Stimulated activated CD4-positive, alpha-beta T cell treated with anti-CD3 and anti-CD28 coated beads, TNF-alpha, amount 100 ng/mL, for 1 hour (primary cell): ENCODE measurements at regions not wholly inside any gene's neighbourhood (a gene's known extent, or its start where the extent isn't known, plus 50 kb on each side); places are given as distances from the start of the nearest gene placed in this dataset.
"Not testable (repeated sequence)": the region's sequence is repeated elsewhere in the genome, so short reads cannot be mapped to it uniquely, and the experiment has no call there.

Experiments used
- DNase-seq, 3 donors: peaks; one replicate each; pipeline ENCODE4 v3.0.0-alpha.2; 2020; ENCODE audit warnings: low read depth in 3 of 3, low spot score in 1 of 3

GRCh38 chr21:6428498-6429092, 4092.8 kb upstream of the TPTE start:
- DNase-seq = not testable (repeated sequence)

GRCh38 chr21:6429924-6430323, 4091.5 kb upstream of the TPTE start:
- not testable (repeated sequence) for DNase-seq

- not testable (repeated sequence) for DNase-seq
These were observed 4088.2 kb upstream of the TPTE start for GRCh38 chr21:6433149-6433548.

- DNase-seq = not testable (repeated sequence)
These were observed 4085.2 kb upstream of the TPTE start for GRCh38 chr21:6436205-6436604.

GRCh38 chr21:6436971-6437833, 4084.2 kb upstream of the TPTE start:
- not testable (repeated sequence) for DNase-seq

- not testable (repeated sequence) for DNase-seq
These were observed 4083.6 kb upstream of the TPTE start for GRCh38 chr21:6437834-6438187.

- not testable (repeated sequence) for DNase-seq
These were observed 4082.3 kb upstream of the TPTE start for GRCh38 chr21:6439058-6439457.

GRCh38 chr21:6454648-6455340, 4066.6 kb upstream of the TPTE start:
- not testable (repeated sequence) for DNase-seq

- not testable (repeated sequence) for DNase-seq
These were observed 4065.2 kb upstream of the TPTE start for GRCh38 chr21:6456011-6456661.

- DNase-seq = not testable (repeated sequence)
These were observed 4061.6 kb upstream of the TPTE start for GRCh38 chr21:6459761-6460160.

GRCh38 chr21:6461358-6461757, 4060.0 kb upstream of the TPTE start:
- DNase-seq = not testable (repeated sequence)

- not testable (repeated sequence) for DNase-seq
These were observed 4057.0 kb upstream of the TPTE start for GRCh38 chr21:6464419-6464818.

GRCh38 chr21:6466081-6466698, 4055.2 kb upstream of the TPTE start:
- DNase-seq = not testable (repeated sequence)

GRCh38 chr21:6466707-6467106, 4054.7 kb upstream of the TPTE start:
- not testable (repeated sequence) for DNase-seq

GRCh38 chr21:6467189-6467774, 4054.1 kb upstream of the TPTE start:
- DNase-seq = not testable (repeated sequence)

GRCh38 chr21:6467907-6468306, 4053.5 kb upstream of the TPTE start:
- not testable (repeated sequence) for DNase-seq

- DNase-seq = not testable (repeated sequence)
These were observed 4053.0 kb upstream of the TPTE start for GRCh38 chr21:6468331-6468860.

- DNase-seq = not testable (repeated sequence)
These were observed 4047.0 kb upstream of the TPTE start for GRCh38 chr21:6474250-6474968.

- DNase-seq = not testable (repeated sequence)
These were observed 4040.3 kb upstream of the TPTE start for GRCh38 chr21:6481116-6481515.
